ENCODE measurements at regions not wholly inside any gene's neighbourhood (a gene's known extent, or its start where the extent isn't known, plus 50 kb on each side); places are given as distances from the start of the nearest gene placed in this dataset.

DNA sequence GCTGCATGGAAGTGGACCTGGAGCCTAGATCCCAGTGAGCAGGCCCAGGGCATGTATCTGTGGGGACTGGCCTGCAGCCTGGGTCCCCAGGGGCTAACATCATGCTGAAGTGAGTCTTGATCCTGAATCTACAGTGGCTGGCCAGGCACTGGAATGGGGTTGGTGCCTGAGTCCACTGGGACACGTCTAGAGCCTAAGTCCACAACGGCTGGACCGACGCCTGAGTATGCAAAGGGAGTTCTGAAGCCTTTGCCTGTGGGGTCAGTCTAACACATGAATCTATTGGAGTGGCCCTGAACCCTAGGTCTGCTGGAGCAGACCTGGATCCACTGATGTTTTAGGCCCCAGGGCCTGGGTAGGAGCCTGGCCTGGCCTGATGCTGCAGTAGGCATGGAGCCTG is 665.5 kb downstream of the DCDC2C start:
- no peak overlapping the region for H3K4me3 ChIP-seq (ENCODE audit: low read depth, low read length)
- no peak for DNase-seq (ENCODE audit: low read depth, low spot score)
- TF ChIP-seq, protein P1, sequence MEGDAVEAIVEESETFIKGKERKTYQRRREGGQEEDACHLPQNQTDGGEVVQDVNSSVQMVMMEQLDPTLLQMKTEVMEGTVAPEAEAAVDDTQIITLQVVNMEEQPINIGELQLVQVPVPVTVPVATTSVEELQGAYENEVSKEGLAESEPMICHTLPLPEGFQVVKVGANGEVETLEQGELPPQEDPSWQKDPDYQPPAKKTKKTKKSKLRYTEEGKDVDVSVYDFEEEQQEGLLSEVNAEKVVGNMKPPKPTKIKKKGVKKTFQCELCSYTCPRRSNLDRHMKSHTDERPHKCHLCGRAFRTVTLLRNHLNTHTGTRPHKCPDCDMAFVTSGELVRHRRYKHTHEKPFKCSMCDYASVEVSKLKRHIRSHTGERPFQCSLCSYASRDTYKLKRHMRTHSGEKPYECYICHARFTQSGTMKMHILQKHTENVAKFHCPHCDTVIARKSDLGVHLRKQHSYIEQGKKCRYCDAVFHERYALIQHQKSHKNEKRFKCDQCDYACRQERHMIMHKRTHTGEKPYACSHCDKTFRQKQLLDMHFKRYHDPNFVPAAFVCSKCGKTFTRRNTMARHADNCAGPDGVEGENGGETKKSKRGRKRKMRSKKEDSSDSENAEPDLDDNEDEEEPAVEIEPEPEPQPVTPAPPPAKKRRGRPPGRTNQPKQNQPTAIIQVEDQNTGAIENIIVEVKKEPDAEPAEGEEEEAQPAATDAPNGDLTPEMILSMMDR (IDR thresholded peaks at IDR 0.05; ENCODE audit: low read depth, low read length): no peak
- in situ Hi-C loops (cut with HindIII; ENCODE audit: low sequenced_read_pairs): no loop called here

DNA sequence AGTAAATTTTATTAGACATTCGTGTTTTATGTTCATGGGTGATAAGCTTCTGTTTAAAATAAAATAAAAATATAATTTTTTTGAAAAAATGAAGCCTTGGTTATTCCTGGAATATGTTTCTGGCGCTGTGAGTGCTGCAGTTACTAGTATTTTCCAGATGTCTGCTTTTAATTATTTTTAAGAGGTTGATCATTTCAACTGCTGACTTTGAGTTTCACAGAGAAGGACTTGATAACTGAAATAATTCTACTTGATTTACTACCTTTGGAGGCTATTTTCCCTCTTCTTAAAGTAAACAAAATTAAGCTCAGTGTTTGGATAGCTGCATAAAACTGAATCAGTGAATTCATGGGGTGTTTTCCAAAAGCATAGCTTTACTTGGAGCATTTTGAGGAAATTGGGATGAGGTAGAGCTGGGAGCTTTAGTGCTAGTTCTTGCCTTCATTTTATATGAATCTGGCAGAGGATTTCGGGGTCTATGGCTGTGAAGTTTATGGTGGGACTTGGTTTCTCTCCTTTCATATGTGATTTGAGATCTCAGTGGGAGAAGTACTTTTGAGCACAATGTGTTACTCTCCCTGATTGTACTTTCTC is 666.5 kb downstream of the DCDC2C start:
- no peak overlapping the region for H3K4me3 ChIP-seq (ENCODE audit: low read depth, low read length)
- no peak for DNase-seq (ENCODE audit: low read depth, low spot score)
- TF ChIP-seq, protein P1 (IDR thresholded peaks at IDR 0.05; ENCODE audit: low read depth, low read length): no peak
- in situ Hi-C loops (cut with HindIII; ENCODE audit: low sequenced_read_pairs): no loop called here

DNA sequence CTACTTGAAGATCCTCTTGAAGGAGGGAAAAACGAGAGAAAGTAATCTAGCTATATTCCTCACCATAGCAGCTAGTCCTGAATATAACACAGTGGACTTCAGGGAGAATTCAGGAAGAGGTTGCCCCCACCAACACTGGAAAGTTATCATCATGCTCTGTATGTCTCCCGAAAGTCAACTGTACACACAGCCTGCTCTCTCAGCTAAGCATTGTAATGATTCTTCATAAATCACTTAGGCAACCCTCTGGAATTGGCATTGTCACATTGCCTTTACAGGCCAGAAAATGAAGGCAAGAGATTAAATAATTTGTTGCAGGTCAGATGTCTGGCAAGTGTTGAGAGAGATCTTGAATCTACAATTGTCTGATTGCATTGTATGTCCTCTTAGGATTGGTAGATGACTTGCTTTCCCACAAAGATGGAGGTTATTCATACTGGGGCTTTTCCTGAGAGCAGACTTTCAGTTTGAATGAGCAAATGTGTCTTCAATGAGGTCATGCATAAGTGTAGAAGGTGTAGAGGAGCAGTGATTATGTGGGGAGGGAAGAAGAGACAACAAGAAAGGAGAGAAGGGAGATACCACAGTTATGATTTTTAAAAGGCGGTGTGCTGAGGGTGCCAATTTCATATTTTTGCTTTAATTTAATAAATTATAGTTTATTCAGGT is 667.2 kb downstream of the DCDC2C start:
- in situ Hi-C loops (cut with HindIII; ENCODE audit: low sequenced_read_pairs): no loop called here
- H3K4me3 ChIP-seq (ENCODE audit: low read depth, low read length): no peak overlapping the region
- no peak for DNase-seq (ENCODE audit: low read depth, low spot score)
- TF ChIP-seq, protein P1 (IDR thresholded peaks at IDR 0.05; ENCODE audit: low read depth, low read length): no peak

DNA sequence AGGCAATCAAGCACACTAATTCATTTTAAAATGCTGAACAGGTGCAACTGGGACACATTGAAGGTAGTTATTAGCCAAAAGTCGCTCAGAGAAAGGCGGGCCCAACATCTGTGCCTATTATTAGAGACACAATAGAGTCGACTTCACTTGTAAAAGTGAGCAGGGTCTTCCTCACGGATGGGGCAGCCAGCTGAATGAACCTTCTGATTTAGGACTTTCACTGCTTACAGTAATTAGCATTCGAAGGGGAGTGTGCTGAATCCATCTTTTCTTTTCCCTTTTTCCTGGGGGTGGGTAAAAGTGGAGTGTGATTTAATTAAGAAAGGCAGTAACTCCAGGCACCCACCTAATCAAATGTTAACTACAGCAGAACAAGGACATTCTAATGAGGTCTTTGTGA is 677.7 kb downstream of the DCDC2C start:
- in situ Hi-C loops (cut with HindIII; ENCODE audit: low sequenced_read_pairs): no loop called here
- TF ChIP-seq, protein P1 (IDR thresholded peaks at IDR 0.05; ENCODE audit: low read depth, low read length): no peak
- DNase-seq (ENCODE audit: low read depth, low spot score): no peak
- H3K4me3 ChIP-seq (ENCODE audit: low read depth, low read length): no peak overlapping the region

DNA sequence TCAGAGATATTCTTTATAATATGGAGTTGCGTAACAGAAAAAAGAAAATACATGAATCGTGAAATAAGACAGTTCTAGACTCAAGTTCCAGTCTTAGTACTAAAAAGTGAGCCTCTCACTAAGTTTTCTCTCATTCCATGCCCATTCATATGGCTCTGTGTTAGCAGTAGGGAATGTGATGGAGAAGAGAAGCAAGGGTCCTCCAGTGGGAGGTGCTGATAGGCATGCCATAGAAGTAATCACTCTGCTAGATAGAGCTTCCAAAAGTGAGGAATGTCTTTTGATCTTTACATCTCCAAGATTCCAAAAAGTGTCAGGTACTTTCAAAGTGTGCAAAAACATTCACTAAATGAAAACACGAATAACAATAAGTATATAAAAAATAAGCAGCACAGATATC is 678.4 kb downstream of the DCDC2C start:
- in situ Hi-C loops (cut with HindIII; ENCODE audit: low sequenced_read_pairs): no loop called here

DNA sequence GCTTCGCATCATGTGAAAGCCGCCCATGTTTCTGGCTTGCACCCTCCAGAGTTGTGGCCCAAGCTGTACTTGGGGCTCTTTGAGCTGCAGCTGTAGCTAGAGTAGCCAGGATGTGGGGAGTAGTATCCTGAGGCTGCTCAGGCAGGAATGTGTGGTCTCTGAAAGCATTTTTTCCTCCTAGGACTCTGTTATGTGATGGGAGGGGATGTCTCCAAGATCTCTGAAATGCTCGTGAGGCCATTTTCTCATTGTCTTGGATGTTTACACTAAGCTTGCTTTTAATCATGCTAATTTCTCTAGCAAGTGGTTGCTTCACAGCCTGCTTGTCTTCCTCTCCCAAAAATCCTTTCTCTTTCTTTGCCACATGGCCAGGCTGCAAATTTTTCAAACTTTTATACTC is 687.6 kb downstream of the DCDC2C start:
- no peak for DNase-seq (ENCODE audit: low read depth, low spot score)
- in situ Hi-C loops (cut with HindIII; ENCODE audit: low sequenced_read_pairs): no loop called here
- TF ChIP-seq, protein P1 (IDR thresholded peaks at IDR 0.05; ENCODE audit: low read depth, low read length): no peak
- no peak overlapping the region for H3K4me3 ChIP-seq (ENCODE audit: low read depth, low read length)

More for the DNA sequence above, 678.4 kb downstream of the DCDC2C start:
- H3K4me3 ChIP-seq (ENCODE audit: low read depth, low read length): no peak overlapping the region
- TF ChIP-seq, protein P1 (IDR thresholded peaks at IDR 0.05; ENCODE audit: low read depth, low read length): no peak
- DNase-seq (ENCODE audit: low read depth, low spot score): no peak
